ENCODE measurements at regions not wholly inside any gene's neighbourhood (a gene's known extent, or its start where the extent isn't known, plus 50 kb on each side); places are given as distances from the start of the nearest gene placed in this dataset.
A peak's percentile ranks its signal among the peaks of the same experiment; 100 is the strongest.

GRCh38 chr4:113849771-113850170, 88.2 kb upstream of the CAMK2D start:
- H3K27ac ChIP-seq = no peak overlapping the region
- in situ Hi-C loops (cut with HindIII; ENCODE audit: low pct_ligation_motif_present, low sequenced_read_pairs) = no loop called here
- no peaks in the 10 kb centered on the region for H3K27me3 ChIP-seq (replicated peaks)
- DNase-seq = no peak
- no peaks in the 10 kb centered on the region for H3K36me3 ChIP-seq (replicated peaks)
- TF ChIP-seq, protein P1, sequence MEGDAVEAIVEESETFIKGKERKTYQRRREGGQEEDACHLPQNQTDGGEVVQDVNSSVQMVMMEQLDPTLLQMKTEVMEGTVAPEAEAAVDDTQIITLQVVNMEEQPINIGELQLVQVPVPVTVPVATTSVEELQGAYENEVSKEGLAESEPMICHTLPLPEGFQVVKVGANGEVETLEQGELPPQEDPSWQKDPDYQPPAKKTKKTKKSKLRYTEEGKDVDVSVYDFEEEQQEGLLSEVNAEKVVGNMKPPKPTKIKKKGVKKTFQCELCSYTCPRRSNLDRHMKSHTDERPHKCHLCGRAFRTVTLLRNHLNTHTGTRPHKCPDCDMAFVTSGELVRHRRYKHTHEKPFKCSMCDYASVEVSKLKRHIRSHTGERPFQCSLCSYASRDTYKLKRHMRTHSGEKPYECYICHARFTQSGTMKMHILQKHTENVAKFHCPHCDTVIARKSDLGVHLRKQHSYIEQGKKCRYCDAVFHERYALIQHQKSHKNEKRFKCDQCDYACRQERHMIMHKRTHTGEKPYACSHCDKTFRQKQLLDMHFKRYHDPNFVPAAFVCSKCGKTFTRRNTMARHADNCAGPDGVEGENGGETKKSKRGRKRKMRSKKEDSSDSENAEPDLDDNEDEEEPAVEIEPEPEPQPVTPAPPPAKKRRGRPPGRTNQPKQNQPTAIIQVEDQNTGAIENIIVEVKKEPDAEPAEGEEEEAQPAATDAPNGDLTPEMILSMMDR (IDR thresholded peaks at IDR 0.05; ENCODE audit: low read depth, low read length, missing control alignments) = peak; percentile 3
- no peak overlapping the region for H3K4me3 ChIP-seq (ENCODE audit: low read depth, low read length)

- H3K27ac ChIP-seq = no peak overlapping the region
- H3K27me3 ChIP-seq (replicated peaks) = no peaks in the 10 kb centered on the region
- DNase-seq = no peak
- TF ChIP-seq, protein P1 (IDR thresholded peaks at IDR 0.05; ENCODE audit: low read depth, low read length, missing control alignments) = no peak
- in situ Hi-C loops (cut with HindIII; ENCODE audit: low pct_ligation_motif_present, low sequenced_read_pairs) = no loop called here
- H3K4me3 ChIP-seq (ENCODE audit: low read depth, low read length) = no peak overlapping the region
- H3K36me3 ChIP-seq (replicated peaks) = no peaks in the 10 kb centered on the region
Observed at GRCh38 chr4:113847710-113848109, 86.2 kb upstream of the CAMK2D start.

- Histone ChIP-seq H3K36me3 (replicated peaks) (no peaks in the 10 kb centered on the region), H3K27me3 (replicated peaks) (no peaks in the 10 kb centered on the region), H3K27ac (no peak overlapping the region), H3K4me3 (ENCODE audit: low read depth, low read length) (no peak overlapping the region)
- DNase-seq = no peak
- in situ Hi-C loops (cut with HindIII; ENCODE audit: low pct_ligation_motif_present, low sequenced_read_pairs) = no loop called here
- TF ChIP-seq, protein P1 (IDR thresholded peaks at IDR 0.05; ENCODE audit: low read depth, low read length, missing control alignments) = no peak
Observed at GRCh38 chr4:113846433-113846832, 84.9 kb upstream of the CAMK2D start.

GRCh38 chr4:113845138-113845537, 83.6 kb upstream of the CAMK2D start:
- H3K36me3 ChIP-seq (replicated peaks) = no peaks in the 10 kb centered on the region
- H3K27me3 ChIP-seq (replicated peaks) = no peaks in the 10 kb centered on the region
- TF ChIP-seq, protein P1 (IDR thresholded peaks at IDR 0.05; ENCODE audit: low read depth, low read length, missing control alignments) = no peak
- no peak overlapping the region for H3K4me3 ChIP-seq (ENCODE audit: low read depth, low read length)
- in situ Hi-C loops (cut with HindIII; ENCODE audit: low pct_ligation_motif_present, low sequenced_read_pairs) = no loop called here
- no peak overlapping the region for H3K27ac ChIP-seq
- no peak for DNase-seq

- Histone ChIP-seq H3K27ac (no peak overlapping the region), H3K27me3 (replicated peaks) (no peaks in the 10 kb centered on the region), H3K36me3 (replicated peaks) (no peaks in the 10 kb centered on the region), H3K4me3 (ENCODE audit: low read depth, low read length) (no peak overlapping the region)
- DNase-seq = no peak
- TF ChIP-seq, protein P1 (IDR thresholded peaks at IDR 0.05; ENCODE audit: low read depth, low read length, missing control alignments) = no peak
- in situ Hi-C loops (cut with HindIII; ENCODE audit: low pct_ligation_motif_present, low sequenced_read_pairs) = no loop called here
Observed at GRCh38 chr4:113844369-113844768, 82.8 kb upstream of the CAMK2D start.

- in situ Hi-C loops (cut with HindIII; ENCODE audit: low pct_ligation_motif_present, low sequenced_read_pairs) = no loop called here
- H3K4me3 ChIP-seq (ENCODE audit: low read depth, low read length) = no peak overlapping the region
- no peak overlapping the region for H3K27ac ChIP-seq
- no peaks in the 10 kb centered on the region for H3K27me3 ChIP-seq (replicated peaks)
- TF ChIP-seq, protein P1 (IDR thresholded peaks at IDR 0.05; ENCODE audit: low read depth, low read length, missing control alignments) = no peak
- DNase-seq = no peak
- no peaks in the 10 kb centered on the region for H3K36me3 ChIP-seq (replicated peaks)
Observed at GRCh38 chr4:113840861-113841260, 79.3 kb upstream of the CAMK2D start.

Data from brain microvascular endothelial cell (primary cell).